SK-N-SH treated with all-trans-retinoic acid at 6 μM for 48 hours (cell line): ENCODE measurements at regions not wholly inside any gene's neighbourhood (a gene's known extent, or its start where the extent isn't known, plus 50 kb on each side); places are given as distances from the start of the nearest gene placed in this dataset.

Experiments used
- ATAC-seq: fragments of 200-7000 bp; cut with Tn5 transposase; 3 replicates; pipeline ENCODE4 v1.9.1; 2020; ENCODE audit warnings: mild to moderate bottlenecking, moderate library complexity
- ARNTL ChIP-seq: fragments of 450-650 bp; formaldehyde crosslinking; IDR thresholded peaks from 2 replicates; pipeline ENCODE4 v1.5.0; 2020; ENCODE audit warnings: low read depth, mild to moderate bottlenecking, moderate library complexity, borderline replicate concordance
- BACH2 ChIP-seq: fragments of 250-450 bp; sonication (Bioruptor Pico); IDR thresholded peaks from 2 replicates; pipeline ENCODE4 v1.9.0; 2021; ENCODE audit warnings: mild to moderate bottlenecking, borderline replicate concordance
- CREB5 ChIP-seq: fragments of 250-450 bp; sonication (Bioruptor Pico); IDR thresholded peaks from 2 replicates; pipeline ENCODE4 v1.5.1; 2020; ENCODE audit warnings: low read depth, mild to moderate bottlenecking, moderate library complexity
- CSDC2 ChIP-seq: fragments of 250-450 bp; sonication (Bioruptor Pico); IDR thresholded peaks from 2 replicates; pipeline ENCODE4 v1.5.0; 2020; ENCODE audit warnings: mild to moderate bottlenecking, moderate library complexity
- CSRNP3 ChIP-seq: fragments of 250-450 bp; sonication (Bioruptor Pico); IDR thresholded peaks from 2 replicates; pipeline ENCODE4 v1.5.1; 2021; ENCODE audit warnings: mild to moderate bottlenecking, moderate library complexity
- ESRRG ChIP-seq: fragments of 250-450 bp; sonication (Bioruptor Pico); IDR thresholded peaks from 2 replicates; pipeline ENCODE4 v1.6.1; 2021; ENCODE audit warnings: mild to moderate bottlenecking
- GLIS3 ChIP-seq: fragments of 250-450 bp; sonication (Bioruptor Pico); IDR thresholded peaks from 2 replicates; pipeline ENCODE4 v1.5.0; 2020; ENCODE audit warnings: mild to moderate bottlenecking, moderate library complexity
- ISL1 ChIP-seq: fragments of 250-450 bp; sonication (Bioruptor Pico); IDR thresholded peaks from 2 replicates; pipeline ENCODE4 v2.1.2; 2022; ENCODE audit warnings: mild to moderate bottlenecking, moderate library complexity
- OSR1 ChIP-seq: fragments of 250-450 bp; sonication (Bioruptor Pico); IDR thresholded peaks from 2 replicates; pipeline ENCODE4 v1.8.0; 2022; ENCODE audit warnings: moderate library complexity, mild to moderate bottlenecking, inconsistent platforms
- PATZ1 ChIP-seq: fragments of 250-450 bp; sonication (Bioruptor Pico); IDR thresholded peaks from 2 replicates; pipeline ENCODE4 v1.8.0; 2020; ENCODE audit warnings: mild to moderate bottlenecking, moderate library complexity, borderline replicate concordance
- POU6F1 ChIP-seq: fragments of 250-450 bp; sonication (Bioruptor Pico); IDR thresholded peaks from 2 replicates; pipeline ENCODE4 v1.8.0; 2021; ENCODE audit warnings: low read depth, mild to moderate bottlenecking, moderate library complexity, borderline replicate concordance
- PPARA ChIP-seq: fragments of 250-450 bp; sonication (Bioruptor Pico); IDR thresholded peaks from 2 replicates; pipeline ENCODE4 v1.5.0; 2020; ENCODE audit warnings: mild to moderate bottlenecking, borderline replicate concordance
- RARB ChIP-seq: fragments of 250-450 bp; sonication (Bioruptor Pico); IDR thresholded peaks from 2 replicates; pipeline ENCODE4 v1.8.0; 2021; ENCODE audit warnings: mild to moderate bottlenecking, moderate library complexity
- SNAI2 ChIP-seq: fragments of 250-450 bp; sonication (Bioruptor Pico); IDR thresholded peaks from 2 replicates; pipeline ENCODE4 v1.5.0; 2020; ENCODE audit warnings: mild to moderate bottlenecking, moderate library complexity
- TCF4 ChIP-seq: fragments of 250-450 bp; sonication (Bioruptor Pico); IDR thresholded peaks from 2 replicates; pipeline ENCODE4 v1.8.0; 2021; ENCODE audit warnings: mild to moderate bottlenecking, moderate library complexity, borderline replicate concordance
- TOX ChIP-seq: fragments of 250-450 bp; sonication (Bioruptor Pico); IDR thresholded peaks from 2 replicates; pipeline ENCODE4 v1.8.0; 2021; ENCODE audit warnings: mild to moderate bottlenecking, moderate library complexity, borderline replicate concordance
- TSHZ2 ChIP-seq: fragments of 250-450 bp; sonication (Bioruptor Pico); IDR thresholded peaks from 2 replicates; pipeline ENCODE4 v1.5.0; 2020; ENCODE audit warnings: mild to moderate bottlenecking, moderate library complexity
- ZC3H10 ChIP-seq: fragments of 250-450 bp; sonication (Bioruptor Pico); IDR thresholded peaks from 2 replicates; pipeline ENCODE4 v1.5.1; 2021; ENCODE audit warnings: mild to moderate bottlenecking, moderate library complexity
- ZFP30 ChIP-seq: fragments of 450-650 bp; formaldehyde crosslinking; IDR thresholded peaks from 2 replicates; pipeline ENCODE4 v1.5.0; 2022; ENCODE audit warnings: mild to moderate bottlenecking, moderate library complexity
- ZNF565 ChIP-seq: fragments of 450-650 bp; formaldehyde crosslinking; conservative IDR thresholded peaks from 2 replicates; pipeline ENCODE4 v1.5.0; 2020; ENCODE audit warnings: low read depth, mild to moderate bottlenecking, moderate library complexity
- ZNF8 ChIP-seq: fragments of 450-650 bp; formaldehyde crosslinking; IDR thresholded peaks from 2 replicates; pipeline ENCODE4 v1.5.0; 2020; ENCODE audit warnings: mild to moderate bottlenecking, moderate library complexity

- no peak for TF ChIP-seq PPARA (CRISPR knock-in tag)
- TF ChIP-seq ISL1 (CRISPR knock-in tag), result no peak
- no peak for TF ChIP-seq ESRRG (CRISPR knock-in tag)
- TF ChIP-seq ZC3H10 (CRISPR knock-in tag), result no peak
Observed at GRCh38 chr4:38559374-38559773, 104.6 kb upstream of the KLF3 start (continued).

- no peak for ATAC-seq
- TF ChIP-seq ARNTL (CRISPR knock-in tag) (no peak), CREB5 (CRISPR knock-in tag) (no peak), RARB (no peak), ZFP30 (CRISPR knock-in tag) (no peak), ESRRG (CRISPR knock-in tag) (no peak), ZNF565 (no peak)
Observed at GRCh38 chr4:38560340-38560739, 103.7 kb upstream of the KLF3 start.

- ATAC-seq, result no peak
- no peak for TF ChIP-seq ISL1 (CRISPR knock-in tag)
- no peak for TF ChIP-seq ESRRG (CRISPR knock-in tag)
- no peak for TF ChIP-seq OSR1 (CRISPR knock-in tag)
- no peak for TF ChIP-seq GLIS3 (CRISPR knock-in tag)
- no peak for TF ChIP-seq ZC3H10 (CRISPR knock-in tag)
- TF ChIP-seq TSHZ2 (CRISPR knock-in tag), result no peak
Observed at GRCh38 chr4:38560768-38561558, 103.0 kb upstream of the KLF3 start.

- ATAC-seq, result no peak
- TF ChIP-seq GLIS3 (CRISPR knock-in tag), result no peak
- TF ChIP-seq OSR1 (CRISPR knock-in tag), result no peak
- no peak for TF ChIP-seq CSRNP3
- no peak for TF ChIP-seq TOX
- TF ChIP-seq TCF4 (CRISPR knock-in tag), result no peak
- no peak for TF ChIP-seq CSDC2 (CRISPR knock-in tag)
- TF ChIP-seq RARB, result no peak
- no peak for TF ChIP-seq ZC3H10 (CRISPR knock-in tag)
- no peak for TF ChIP-seq PPARA (CRISPR knock-in tag)
- TF ChIP-seq ZNF8 (CRISPR knock-in tag), result no peak
- TF ChIP-seq ZFP30 (CRISPR knock-in tag), result no peak
- TF ChIP-seq CREB5 (CRISPR knock-in tag), result no peak
- TF ChIP-seq SNAI2 (CRISPR knock-in tag), result no peak
- no peak for TF ChIP-seq BACH2 (CRISPR knock-in tag)
- no peak for TF ChIP-seq POU6F1
- TF ChIP-seq ZNF565, result no peak
- TF ChIP-seq PATZ1, result no peak
- no peak for TF ChIP-seq ESRRG (CRISPR knock-in tag)
- no peak for TF ChIP-seq TSHZ2 (CRISPR knock-in tag)
Observed at GRCh38 chr4:38562751-38563198, 101.2 kb upstream of the KLF3 start.
